Smooth muscle cell (in vitro differentiated cells): ENCODE measurements at regions not wholly inside any gene's neighbourhood (a gene's known extent, or its start where the extent isn't known, plus 50 kb on each side); places are given as distances from the start of the nearest gene placed in this dataset.

ENCODE experiments used
- DNase-seq: peaks from one replicate; lab custom pipeline; 2025; ENCODE audit not compliant: unreplicated experiment; lab: John Stamatoyannopoulos, UW
- H2AFZ ChIP-seq: fragments of 200-600 bp; sonication (generic); 2 replicates; pipeline ENCODE4 v1.6.0; 2016; ENCODE audit warnings: antibody characterized with exemption, low read depth, mild to moderate bottlenecking
- H3F3A ChIP-seq: fragments of 200-600 bp; sonication (generic); 2 replicates; pipeline ENCODE4 v1.6.0; 2017; ENCODE audit warnings: antibody characterized with exemption, low read depth
- H3K27ac ChIP-seq: fragments of 200-600 bp; sonication (generic); 2 replicates; pipeline ENCODE4 v1.5.1; 2016; ENCODE audit warnings: low read depth, mild to moderate bottlenecking
- H3K27me3 ChIP-seq: fragments of 200-600 bp; sonication (generic); 2 replicates; pipeline ENCODE4 v1.6.1; 2016; ENCODE audit warnings: low read depth, mild to moderate bottlenecking
- H3K36me3 ChIP-seq: fragments of 200-600 bp; sonication (generic); 2 replicates; pipeline ENCODE4 v1.5.1; 2016; ENCODE audit warnings: low read depth
- H3K4me1 ChIP-seq: fragments of 200-600 bp; sonication (generic); 2 replicates; pipeline ENCODE4 v1.5.1; 2016; ENCODE audit warnings: low read depth
- H3K4me2 ChIP-seq: fragments of 200-600 bp; sonication (generic); 2 replicates; pipeline ENCODE4 v1.6.0; 2016; ENCODE audit warnings: mild to moderate bottlenecking
- H3K4me3 ChIP-seq: fragments of 200-600 bp; sonication (generic); 2 replicates; pipeline ENCODE4 v1.5.1; 2016; ENCODE audit warnings: mild to moderate bottlenecking
- H3K79me2 ChIP-seq: fragments of 200-600 bp; sonication (generic); 2 replicates; pipeline ENCODE4 v1.6.0; 2016; ENCODE audit warnings: low read depth, mild to moderate bottlenecking
- H3K9ac ChIP-seq: fragments of 200-600 bp; sonication (generic); 2 replicates; pipeline ENCODE4 v1.6.0; 2016; ENCODE audit warnings: low read depth
- H3K9me3 ChIP-seq: fragments of 200-600 bp; sonication (generic); replicated peaks from 2 replicates; pipeline ENCODE4 v1.5.1; 2016; ENCODE audit warnings: low read depth
- H4K20me1 ChIP-seq: fragments of 200-600 bp; sonication (generic); 2 replicates; pipeline ENCODE4 v1.6.0; 2016; ENCODE audit warnings: low read depth
- CTCF ChIP-seq: fragments of 200-600 bp; sonication (generic); IDR thresholded peaks from 2 replicates; pipeline ENCODE4 v1.5.1; 2017; ENCODE audit warnings: borderline replicate concordance, mild to moderate bottlenecking, antibody characterized with exemption; ENCODE audit not compliant: insufficient read depth, poor library complexity, severe bottlenecking
- WGBS: methylation state at CpG from one replicate; pipeline ENCODE4 v1.1.7; 2016; ENCODE audit warnings: low lambda C conversion rate; 5-methylcytosine and 5-hydroxymethylcytosine counted together

- DNase-seq: no peak
- H3K36me3 ChIP-seq: no peaks in the 10 kb centered on the region
- no peaks in the 10 kb centered on the region for H3F3A ChIP-seq
- H3K4me2 ChIP-seq: peak overlapping the region; percentile 44
- WGBS: 78% methylated on average over 10 of the region's 13 CpGs
- H3K4me3 ChIP-seq: no peak overlapping the region
- no peak overlapping the region for H3K9ac ChIP-seq
- peaks cover 27% of the 10 kb centered on the region for H3K4me1 ChIP-seq
- no peak for TF ChIP-seq CTCF
- no peaks in the 10 kb centered on the region for H3K27me3 ChIP-seq
- H3K79me2 ChIP-seq: no peaks in the 10 kb centered on the region
- no peak overlapping the region for H2AFZ ChIP-seq
- no peaks in the 10 kb centered on the region for H3K9me3 ChIP-seq
- H4K20me1 ChIP-seq: no peaks in the 10 kb centered on the region
- no peak overlapping the region for H3K27ac ChIP-seq
Observed at GRCh38 chr9:129405089-129405826, 215.6 kb downstream of the C9orf50 start.

- Histone ChIP-seq H3K4me2 (peak overlapping the region; percentile 44), H3K36me3 (no peaks in the 10 kb centered on the region), H3K27me3 (no peaks in the 10 kb centered on the region), H3K9ac (no peak overlapping the region), H4K20me1 (no peaks in the 10 kb centered on the region), H3K4me1 (peaks cover 27% of the 10 kb centered on the region), H2AFZ (no peak overlapping the region), H3K9me3 (no peaks in the 10 kb centered on the region), H3K79me2 (no peaks in the 10 kb centered on the region), H3K4me3 (no peak overlapping the region), H3K27ac (no peak overlapping the region), H3F3A (no peaks in the 10 kb centered on the region)
- TF ChIP-seq CTCF: no peak
- no peak for DNase-seq
- WGBS: 90% methylated on average over 8 of the region's 8 CpGs
Observed at GRCh38 chr9:129404621-129405020, 216.3 kb downstream of the C9orf50 start.

- no peaks in the 10 kb centered on the region for H3K27me3 ChIP-seq
- WGBS: 92% methylated on average over 10 of the region's 10 CpGs
- H3K79me2 ChIP-seq: no peaks in the 10 kb centered on the region
- no peak overlapping the region for H3K27ac ChIP-seq
- H3K9me3 ChIP-seq: no peaks in the 10 kb centered on the region
- no peaks in the 10 kb centered on the region for H3F3A ChIP-seq
- H3K36me3 ChIP-seq: no peaks in the 10 kb centered on the region
- no peak overlapping the region for H2AFZ ChIP-seq
- H3K4me3 ChIP-seq: no peak overlapping the region
- H3K9ac ChIP-seq: no peak overlapping the region
- H3K4me1 ChIP-seq: peaks cover 27% of the 10 kb centered on the region
- no peak for DNase-seq
- no peak for TF ChIP-seq CTCF
- H3K4me2 ChIP-seq: no peak overlapping the region
- H4K20me1 ChIP-seq: no peaks in the 10 kb centered on the region
Observed at GRCh38 chr9:129403779-129404620, 216.9 kb downstream of the C9orf50 start.
